IMR-90 (cell line): ENCODE measurements at regions not wholly inside any gene's neighbourhood (a gene's known extent, or its start where the extent isn't known, plus 50 kb on each side); places are given as distances from the start of the nearest gene placed in this dataset.

Experiments used
- ATAC-seq: fragments of 200-7000 bp; cut with Tn5 transposase; 2 replicates; pipeline ENCODE4 v1.9.1; 2020; ENCODE audit warnings: low read depth, mild to moderate bottlenecking, moderate library complexity
- BruUV-seq: library from RNA; stranded (reverse); fragments of 400-500 nt; replicated peaks from 2 replicates; lab custom pipeline; 2021; lab: Mats Ljungman, UMichigan
- CTCF ChIA-PET: fragments of 300-600 bp; formaldehyde crosslinking; extraction: SDS; loops from one replicate; lab custom pipeline; 2021; ENCODE audit warnings: antibody characterized with exemption; lab: Yijun Ruan, JAX
- POLR2A ChIA-PET: fragments of 300-600 bp; sonication (Branson Sonifier 250); formaldehyde crosslinking; loops from one replicate; lab custom pipeline; 2022; ENCODE audit warnings: antibody characterized with exemption; ENCODE audit not compliant: unreplicated experiment; lab: Charles Lee
- DNase-seq: peaks from one replicate; pipeline ENCODE4 v3.0.0; 2013
- H2AFZ ChIP-seq: replicated peaks from 2 replicates; pipeline ENCODE3; 2013; ENCODE audit warnings: low read length, mild to moderate bottlenecking; ENCODE audit not compliant: poor library complexity
- H2AK5ac ChIP-seq: 2 replicates; pipeline ENCODE4 v1.6.1; 2013; ENCODE audit warnings: low read depth, low read length, inconsistent platforms
- H2AK9ac ChIP-seq: replicated peaks from 2 replicates; pipeline ENCODE3; 2013; ENCODE audit warnings: mild to moderate bottlenecking, low read depth, low read length, moderate library complexity; ENCODE audit not compliant: poor library complexity
- H2BK120ac ChIP-seq: 2 replicates; pipeline ENCODE4 v1.6.1; 2013; ENCODE audit warnings: low read depth, low read length, inconsistent platforms
- H2BK15ac ChIP-seq: 3 replicates; pipeline ENCODE4 v1.6.1; 2013; ENCODE audit warnings: low read depth, low read length, inconsistent platforms
- H2BK20ac ChIP-seq: 2 replicates; pipeline ENCODE4 v1.6.1; 2013; ENCODE audit warnings: low read depth, mild to moderate bottlenecking, inconsistent platforms, low read length, moderate library complexity
- H2BK5ac ChIP-seq: 2 replicates; pipeline ENCODE4 v1.6.1; 2013; ENCODE audit warnings: mild to moderate bottlenecking, low read depth, low read length, inconsistent platforms; ENCODE audit not compliant: poor library complexity, severe bottlenecking
- H3K14ac ChIP-seq: replicated peaks from 2 replicates; pipeline ENCODE4 v1.6.1; 2013; ENCODE audit warnings: low read depth, low read length, inconsistent platforms
- H3K18ac ChIP-seq: 2 replicates; pipeline ENCODE4 v1.6.1; 2013; ENCODE audit warnings: low read depth, low read length, control low read depth
- H3K23ac ChIP-seq: 2 replicates; pipeline ENCODE4 v1.6.1; 2013; ENCODE audit warnings: low read depth, low read length, inconsistent platforms
- H3K27ac ChIP-seq: 2 replicates; pipeline ENCODE4 v1.5.1; 2013; ENCODE audit warnings: mild to moderate bottlenecking, control low read depth, low read length; ENCODE audit not compliant: insufficient read depth
- H3K27me3 ChIP-seq: 2 replicates; pipeline ENCODE4 v1.6.1; 2013; ENCODE audit warnings: low read length; ENCODE audit not compliant: control insufficient read depth, insufficient read depth
- H3K36me3 ChIP-seq: 2 replicates; pipeline ENCODE4 v1.6.1; 2013; ENCODE audit warnings: low read length, mixed read lengths; ENCODE audit not compliant: control insufficient read depth, insufficient read depth
- H3K4ac ChIP-seq: 2 replicates; pipeline ENCODE4 v1.6.1; 2013; ENCODE audit warnings: low read depth, low read length, inconsistent platforms
- H3K4me1 ChIP-seq: 2 replicates; pipeline ENCODE4 v1.6.1; 2013; ENCODE audit warnings: low read length, mixed read lengths; ENCODE audit not compliant: control insufficient read depth, insufficient read depth
- H3K4me2 ChIP-seq: 2 replicates; pipeline ENCODE4 v1.6.1; 2013; ENCODE audit warnings: low read depth, mild to moderate bottlenecking, control low read depth, low read length, moderate library complexity
- H3K4me3 ChIP-seq: 2 replicates; pipeline ENCODE4 v1.5.1; 2013; ENCODE audit warnings: low read depth, mild to moderate bottlenecking, control low read depth, low read length, moderate library complexity; ENCODE audit not compliant: insufficient read depth
- H3K56ac ChIP-seq: 2 replicates; pipeline ENCODE4 v1.6.1; 2013; ENCODE audit warnings: low read length, inconsistent platforms; ENCODE audit not compliant: insufficient read depth; ENCODE audit errors: extremely low read depth
- H3K79me1 ChIP-seq, 2 experiments: 2 replicates each; pipeline ENCODE4 v1.6.1; 2013; ENCODE audit warnings: low read length in 2 of 2, inconsistent platforms in 1 of 2, low read depth in 1 of 2
- H3K9ac ChIP-seq: 2 replicates; pipeline ENCODE4 v1.6.1; 2013; ENCODE audit warnings: low read depth, low read length, control low read depth
- H3K9me1 ChIP-seq: 2 replicates; pipeline ENCODE4 v1.6.1; 2013; ENCODE audit warnings: low read length, inconsistent platforms; ENCODE audit not compliant: insufficient read depth
- H3K9me3 ChIP-seq: 2 replicates; pipeline ENCODE4 v1.6.1; 2013; ENCODE audit warnings: low read length; ENCODE audit not compliant: control insufficient read depth, insufficient read depth
- H4K20me1 ChIP-seq: 2 replicates; pipeline ENCODE4 v1.6.1; 2013; ENCODE audit warnings: low read length, inconsistent platforms; ENCODE audit not compliant: insufficient read depth
- H4K5ac ChIP-seq: 2 replicates; pipeline ENCODE4 v1.6.1; 2013; ENCODE audit warnings: mild to moderate bottlenecking, low read depth, low read length, control low read depth
- H4K8ac ChIP-seq, 2 experiments: 2 replicates each; pipeline ENCODE4 v1.6.1; 2013; ENCODE audit warnings: low read depth in 2 of 2, low read length in 2 of 2, control low read depth in 1 of 2, inconsistent platforms in 1 of 2
- H4K91ac ChIP-seq: 2 replicates; pipeline ENCODE4 v1.6.1; 2013; ENCODE audit warnings: low read depth, low read length, inconsistent platforms; ENCODE audit not compliant: insufficient read depth
- BHLHE40 ChIP-seq: fragments of 150-350 bp; IDR thresholded peaks from 2 replicates; pipeline ENCODE4 v1.6.1; 2016; ENCODE audit warnings: mild to moderate bottlenecking, low read depth, low read length
- CHD1 ChIP-seq: IDR thresholded peaks from 2 replicates; pipeline ENCODE4 v1.6.1; 2012; ENCODE audit warnings: low read depth, low read length, improper control_type of control experiment
- FOS ChIP-seq: fragments of 150-350 bp; IDR thresholded peaks from 2 replicates; pipeline ENCODE4 v1.6.1; 2016; ENCODE audit warnings: low read depth, low read length
- MAZ ChIP-seq: IDR thresholded peaks from 2 replicates; pipeline ENCODE4 v1.6.1; 2012; ENCODE audit warnings: low read depth, mild to moderate bottlenecking, low read length, improper control_type of control experiment, moderate library complexity, borderline replicate concordance
- POLR2A ChIP-seq: IDR thresholded peaks from 2 replicates; pipeline ENCODE4 v1.6.1; 2012; ENCODE audit warnings: mild to moderate bottlenecking, low read depth, low read length
- RFX5 ChIP-seq: IDR thresholded peaks from 2 replicates; pipeline ENCODE4 v1.8.0; 2012; ENCODE audit warnings: low read depth, mild to moderate bottlenecking, low read length, moderate library complexity
- WGBS, 2 experiments: methylation state at CpG; one replicate each; pipeline versions ENCODE4 v1.1.5 to v1.1.7; 2013; ENCODE audit warnings: missing lambda C conversion rate in 2 of 2; ENCODE audit not compliant: insufficient read length in 1 of 2; ENCODE audit errors: extremely low coverage in 2 of 2; 5-methylcytosine and 5-hydroxymethylcytosine counted together
- dilution Hi-C: fragments of 300-500 bp; cut with HindIII; formaldehyde crosslinking; loops from one replicate; pipeline ENCODE4 v1.14.3; 2018; ENCODE audit warnings: low sequenced_read_pairs; ENCODE audit not compliant: unreplicated experiment
- in situ Hi-C: fragments of 300-500 bp; cut with MboI; formaldehyde crosslinking; loops from 3 replicates; pipeline ENCODE4 v1.14.3; 2019; ENCODE audit warnings: low sequenced_read_pairs, inconsistent platforms, mixed read lengths
- intact Hi-C: fragments of 100-400 bp; cut with micrococcal nuclease; formaldehyde crosslinking; loops from 2 replicates; pipeline ENCODE4 v1.10.0; 2022
- TF ChIP-seq, protein P1 (sequence below): conservative IDR thresholded peaks from 2 replicates; pipeline ENCODE4 v1.5.1; 2012; ENCODE audit warnings: mild to moderate bottlenecking, low read depth, low read length, improper control_type of control experiment

DNA sequence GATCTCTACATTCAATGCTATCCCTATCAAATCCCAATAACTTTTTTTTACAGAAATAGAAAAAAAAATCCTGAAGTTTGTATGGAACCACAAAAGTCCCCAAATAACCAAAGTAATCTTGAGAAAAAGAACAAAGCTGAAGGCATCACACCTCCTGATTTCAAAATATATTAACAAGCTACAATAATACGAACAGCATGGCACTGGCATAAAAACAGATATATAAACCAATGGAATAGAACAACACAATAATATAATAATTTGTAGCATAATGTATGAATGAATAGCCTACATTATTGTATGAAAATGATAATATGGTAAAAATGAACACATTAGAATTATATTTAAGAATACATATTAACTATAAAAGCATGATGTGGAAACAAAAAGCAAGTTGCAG is 76.7 kb upstream of the TMC3 start:
- intact Hi-C loops (no loop called here), in situ Hi-C loops (no loop called here), dilution Hi-C loops (no loop called here)
- H3K4me1 ChIP-seq = no peaks in the 10 kb centered on the region
- H2AFZ ChIP-seq = no peak overlapping the region
- no peak overlapping the region for H2BK15ac ChIP-seq
- no peak overlapping the region for H2AK9ac ChIP-seq
- no CpG with 5 or more reads among the region's 1 CpG for WGBS, 2 experiments
- H3K4me2 ChIP-seq = no peak overlapping the region
- H2BK5ac ChIP-seq = no peak overlapping the region
- no peak overlapping the region for H3K27ac ChIP-seq
- H3K9me1 ChIP-seq = no peaks in the 10 kb centered on the region
- DNase-seq (no peak), ATAC-seq (no peak)
- no peak overlapping the region for H3K23ac ChIP-seq
- no peak overlapping the region for H3K18ac ChIP-seq
- no peak for TF ChIP-seq RFX5
- TF ChIP-seq CHD1 = no peak
- TF ChIP-seq FOS = no peak
- TF ChIP-seq, protein P1, sequence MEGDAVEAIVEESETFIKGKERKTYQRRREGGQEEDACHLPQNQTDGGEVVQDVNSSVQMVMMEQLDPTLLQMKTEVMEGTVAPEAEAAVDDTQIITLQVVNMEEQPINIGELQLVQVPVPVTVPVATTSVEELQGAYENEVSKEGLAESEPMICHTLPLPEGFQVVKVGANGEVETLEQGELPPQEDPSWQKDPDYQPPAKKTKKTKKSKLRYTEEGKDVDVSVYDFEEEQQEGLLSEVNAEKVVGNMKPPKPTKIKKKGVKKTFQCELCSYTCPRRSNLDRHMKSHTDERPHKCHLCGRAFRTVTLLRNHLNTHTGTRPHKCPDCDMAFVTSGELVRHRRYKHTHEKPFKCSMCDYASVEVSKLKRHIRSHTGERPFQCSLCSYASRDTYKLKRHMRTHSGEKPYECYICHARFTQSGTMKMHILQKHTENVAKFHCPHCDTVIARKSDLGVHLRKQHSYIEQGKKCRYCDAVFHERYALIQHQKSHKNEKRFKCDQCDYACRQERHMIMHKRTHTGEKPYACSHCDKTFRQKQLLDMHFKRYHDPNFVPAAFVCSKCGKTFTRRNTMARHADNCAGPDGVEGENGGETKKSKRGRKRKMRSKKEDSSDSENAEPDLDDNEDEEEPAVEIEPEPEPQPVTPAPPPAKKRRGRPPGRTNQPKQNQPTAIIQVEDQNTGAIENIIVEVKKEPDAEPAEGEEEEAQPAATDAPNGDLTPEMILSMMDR = no peak
- TF ChIP-seq MAZ = no peak
- TF ChIP-seq BHLHE40 = no peak
- no peak for TF ChIP-seq POLR2A
- BruUV-seq = no TSS peak
- no peak overlapping the region for H3K4ac ChIP-seq
- H3K9me3 ChIP-seq = no peaks in the 10 kb centered on the region
- no peak overlapping the region for H3K14ac ChIP-seq
- H2BK120ac ChIP-seq = no peak overlapping the region
- no peak overlapping the region for H2AK5ac ChIP-seq
- no peak overlapping the region for H2BK20ac ChIP-seq
- H3K4me3 ChIP-seq = no peak overlapping the region
- ChIA-PET POLR2A (no interaction called here), CTCF (no interaction called here)
- no peak overlapping the region for H3K56ac ChIP-seq
- H4K91ac ChIP-seq = no peak overlapping the region
- H4K5ac ChIP-seq = no peak overlapping the region
- H3K9ac ChIP-seq = no peak overlapping the region
- no peaks in the 10 kb centered on the region for H3K27me3 ChIP-seq
- no peak overlapping the region for H4K8ac ChIP-seq
- H3K36me3 ChIP-seq = no peaks in the 10 kb centered on the region
- no peaks in the 10 kb centered on the region for H3K79me1 ChIP-seq
- no peaks in the 10 kb centered on the region for H4K20me1 ChIP-seq
